CD4-positive, alpha-beta T cell treated with Interferon alpha-2 for 1 hour (primary cell): ENCODE measurements at regions not wholly inside any gene's neighbourhood (a gene's known extent, or its start where the extent isn't known, plus 50 kb on each side); places are given as distances from the start of the nearest gene placed in this dataset.

Experiments used
- DNase-seq, 2 donors: peaks; one replicate each; pipeline ENCODE4 v3.0.0-alpha.2; 2020 to 2022

DNA sequence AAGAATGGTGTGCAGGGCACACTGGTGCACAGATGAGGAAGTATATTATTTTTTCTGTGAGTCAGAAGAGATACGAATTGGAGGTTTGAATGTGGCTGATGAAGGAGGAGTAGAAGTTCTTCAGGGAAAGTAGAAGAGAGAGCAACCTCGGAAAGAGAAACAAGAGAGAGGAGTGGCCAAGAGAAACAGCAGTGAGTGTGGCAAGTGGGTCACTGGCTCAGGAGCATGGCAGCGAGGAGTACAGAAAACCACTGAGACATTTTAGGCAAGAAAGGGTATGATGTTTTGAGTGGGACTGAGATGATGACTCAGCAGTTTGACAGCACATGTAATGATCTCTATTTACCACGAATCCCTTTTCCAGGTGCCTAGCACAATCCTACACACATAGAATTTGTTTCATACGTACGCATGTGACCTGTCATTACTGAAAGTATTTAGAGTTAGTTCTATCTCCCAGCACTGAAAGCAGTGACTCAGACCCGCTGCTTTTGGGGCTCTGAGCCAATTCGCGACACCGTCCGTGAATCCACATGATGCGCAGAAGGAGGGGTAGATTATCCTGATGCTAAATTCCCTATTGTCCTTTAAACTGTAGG lies 915.4 kb downstream of the DCDC2C start:
- DNase-seq, result no peak

DNA sequence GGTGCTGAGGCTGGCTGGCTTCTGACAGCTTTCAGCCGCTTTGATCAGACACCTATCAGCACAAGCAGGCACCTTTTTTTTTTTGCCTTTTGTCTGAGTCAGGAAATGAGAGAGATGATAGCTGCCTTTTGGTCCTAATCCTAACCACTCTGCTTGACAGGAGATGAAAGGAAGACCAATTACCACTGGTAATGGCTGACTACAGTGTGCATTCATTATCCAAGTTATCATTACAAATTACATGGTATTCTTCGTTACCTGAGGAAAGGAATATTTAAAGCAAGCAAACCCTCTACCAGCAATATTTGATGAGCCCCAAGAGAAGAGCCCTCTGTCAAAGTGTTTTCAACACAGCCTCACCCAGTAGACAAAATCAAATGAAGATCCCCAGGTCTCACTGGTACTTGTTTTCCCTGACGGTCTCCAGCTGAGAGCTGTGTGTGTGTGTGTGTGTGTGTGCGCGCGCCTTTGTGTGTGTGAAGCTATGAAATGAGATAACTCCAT lies 925.7 kb downstream of the DCDC2C start:
- no peak for DNase-seq

DNA sequence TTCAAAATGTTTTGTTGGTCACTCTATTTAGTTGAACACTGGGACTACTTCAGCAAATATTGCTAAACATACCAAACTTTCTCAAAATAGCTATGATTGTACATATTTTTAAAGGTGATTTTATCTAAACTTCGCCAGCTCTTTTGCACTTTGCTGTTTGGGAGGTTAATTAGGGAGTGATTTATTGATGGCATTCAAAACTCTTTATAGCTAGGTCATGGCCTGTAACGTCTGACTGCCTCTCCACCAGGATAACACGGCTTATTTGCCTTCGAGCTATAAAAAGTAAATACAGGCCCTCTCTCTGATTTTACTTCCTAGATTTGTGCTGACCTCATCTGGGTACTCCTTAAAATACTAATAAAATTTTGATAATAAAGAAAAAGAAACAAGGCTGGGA lies 931.9 kb downstream of the DCDC2C start:
- no peak for DNase-seq

DNA sequence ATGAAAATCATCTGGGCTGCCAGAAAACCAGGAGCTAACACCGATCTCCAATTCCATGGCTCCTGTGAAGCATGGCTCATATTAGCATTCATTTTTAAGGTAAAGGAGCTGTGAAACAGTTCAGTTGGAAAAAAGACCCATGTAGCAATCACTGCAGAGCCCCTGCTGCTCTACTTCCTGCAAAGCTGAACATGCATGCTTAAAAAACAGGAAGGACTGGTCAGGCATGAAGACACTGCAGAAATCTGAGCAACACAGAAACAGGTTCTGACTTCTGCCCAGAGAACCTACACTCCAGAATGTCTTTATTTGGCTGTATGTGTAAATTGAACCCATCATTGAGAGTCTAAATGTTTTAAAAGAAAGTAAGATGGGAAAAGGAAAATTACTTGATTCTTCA lies 950.6 kb downstream of the DCDC2C start:
- no peak for DNase-seq

DNA sequence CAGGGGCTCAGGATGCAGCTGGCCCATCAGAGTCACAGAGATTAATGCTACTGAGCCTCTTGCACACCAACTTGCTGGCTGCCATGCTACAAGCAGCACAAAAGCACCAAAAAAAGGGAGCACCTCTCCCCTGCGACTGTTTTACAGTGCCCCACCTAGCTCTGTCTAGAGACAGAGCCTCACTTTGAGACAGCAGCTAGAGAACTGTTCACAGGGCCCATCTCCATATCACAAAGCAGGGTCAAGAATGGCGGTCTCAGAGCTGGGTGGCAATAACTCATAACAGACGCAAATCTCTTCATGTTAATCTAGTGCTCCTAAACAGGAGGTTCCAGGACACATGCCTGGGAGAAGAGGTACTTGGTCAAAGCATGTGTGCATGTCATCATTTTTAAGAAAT lies 953.0 kb downstream of the DCDC2C start:
- DNase-seq, result no peak

DNA sequence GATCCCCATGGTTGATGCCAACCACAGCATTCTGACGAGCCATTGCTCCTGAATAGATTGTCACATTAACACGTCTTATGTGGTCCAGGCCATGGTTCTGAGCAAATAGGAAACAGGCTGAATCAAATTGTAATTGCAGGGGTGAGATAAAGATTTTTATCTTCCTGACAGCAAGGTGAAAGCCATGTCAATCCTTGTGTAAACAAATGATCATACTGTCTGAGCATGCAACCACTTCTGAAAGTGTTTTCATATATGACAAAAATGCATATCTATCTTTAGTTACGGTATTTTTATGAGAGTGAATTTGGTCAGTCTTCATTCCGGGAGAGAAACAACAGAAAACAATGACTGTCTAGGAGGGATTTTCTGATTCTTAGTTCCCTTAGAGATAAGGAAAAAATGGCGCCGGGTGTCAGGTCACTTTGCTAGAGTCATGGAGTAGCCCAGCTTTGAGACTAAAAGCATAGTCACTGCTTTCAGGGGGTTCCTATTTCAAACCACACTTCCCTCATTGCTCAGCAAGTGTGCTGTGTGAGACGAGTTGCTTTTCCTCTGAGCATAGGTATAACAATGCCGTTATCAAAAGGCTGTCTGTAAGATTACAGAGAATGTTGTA lies 958.9 kb downstream of the DCDC2C start:
- DNase-seq, result no peak

DNA sequence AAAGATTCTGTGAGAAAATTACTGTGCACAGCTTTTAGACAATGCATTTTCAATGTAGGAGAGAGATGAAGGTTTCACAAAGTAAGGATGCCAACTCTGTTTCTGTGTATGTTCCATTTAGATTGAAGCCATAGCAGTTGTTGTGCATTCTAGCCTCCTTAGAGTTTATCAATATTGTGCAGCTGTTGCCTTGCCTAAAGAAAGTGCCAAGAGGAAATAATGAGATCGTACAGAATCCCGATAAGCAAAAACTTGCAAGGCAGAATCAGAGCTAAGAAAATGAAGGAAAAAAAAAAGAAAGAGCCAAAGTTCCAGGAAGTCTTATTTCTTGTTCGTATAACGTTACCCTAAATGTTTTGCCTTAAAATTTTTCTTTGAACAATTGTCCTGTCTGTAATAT lies 965.0 kb downstream of the DCDC2C start:
- DNase-seq, result no peak

DNA sequence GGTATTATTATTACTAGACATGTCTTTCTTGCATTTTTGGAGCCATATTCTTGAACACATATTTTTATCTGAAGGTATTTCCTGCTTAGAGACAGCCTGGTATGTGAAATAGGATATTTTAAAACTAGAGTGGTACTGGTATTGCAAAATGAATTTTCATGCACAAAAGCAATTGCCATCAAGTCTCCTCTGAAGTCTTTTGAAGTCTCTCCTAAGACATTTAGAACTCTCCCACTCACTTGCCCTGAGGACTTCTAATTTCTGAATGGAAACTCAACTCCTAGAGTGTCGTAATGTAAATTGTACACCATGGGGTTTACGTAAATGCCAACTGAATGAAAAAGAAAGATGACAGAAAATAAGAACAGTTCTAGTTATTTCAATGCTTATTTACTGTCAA lies 967.0 kb downstream of the DCDC2C start:
- DNase-seq, result no peak

DNA sequence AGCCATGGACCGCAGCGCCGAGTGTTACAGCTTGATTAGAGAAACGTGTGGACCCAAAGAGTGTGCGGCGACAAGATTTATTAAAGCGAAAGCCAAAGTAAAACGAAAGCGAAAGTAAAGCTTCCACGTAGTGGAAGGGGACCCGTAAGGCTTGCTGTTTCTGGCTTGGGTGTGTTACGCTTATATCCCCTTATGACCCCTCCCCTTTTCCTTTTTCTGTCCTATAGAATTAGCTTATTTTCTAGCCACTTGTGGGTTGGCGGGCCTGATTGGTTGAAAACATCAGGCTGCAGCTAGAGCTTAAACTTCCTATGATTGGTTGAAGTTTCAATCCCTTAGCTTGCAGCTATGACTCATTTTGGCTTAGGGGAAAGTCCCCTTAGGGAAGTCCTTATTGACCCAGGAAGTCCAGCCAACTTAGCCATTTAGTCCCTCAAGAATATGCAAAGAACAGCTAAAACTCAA lies 969.7 kb downstream of the DCDC2C start:
- DNase-seq, result peak in 1 of 2 donors; percentile 21

DNA sequence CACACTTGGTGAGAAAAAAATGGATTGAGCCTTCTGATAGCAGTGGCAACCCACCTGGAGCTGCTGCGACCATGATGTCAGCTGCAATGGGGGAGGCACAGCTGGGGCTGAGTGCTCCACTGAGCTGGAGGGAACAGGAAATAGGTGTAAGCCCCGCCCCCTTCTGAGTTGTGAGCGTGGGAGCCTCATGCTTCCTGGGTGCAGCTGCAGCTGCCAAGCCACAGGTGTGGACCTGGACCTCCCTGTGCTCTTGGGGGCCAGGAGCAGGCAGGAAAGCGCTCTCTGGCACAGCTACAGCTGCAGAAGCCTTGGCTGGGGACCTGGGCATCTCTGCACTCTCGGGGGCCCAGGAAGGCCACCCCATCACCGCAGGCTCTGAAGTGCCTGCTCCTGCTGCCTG lies 970.6 kb downstream of the DCDC2C start:
- peak in 1 of 2 donors; percentile 20 for DNase-seq

DNA sequence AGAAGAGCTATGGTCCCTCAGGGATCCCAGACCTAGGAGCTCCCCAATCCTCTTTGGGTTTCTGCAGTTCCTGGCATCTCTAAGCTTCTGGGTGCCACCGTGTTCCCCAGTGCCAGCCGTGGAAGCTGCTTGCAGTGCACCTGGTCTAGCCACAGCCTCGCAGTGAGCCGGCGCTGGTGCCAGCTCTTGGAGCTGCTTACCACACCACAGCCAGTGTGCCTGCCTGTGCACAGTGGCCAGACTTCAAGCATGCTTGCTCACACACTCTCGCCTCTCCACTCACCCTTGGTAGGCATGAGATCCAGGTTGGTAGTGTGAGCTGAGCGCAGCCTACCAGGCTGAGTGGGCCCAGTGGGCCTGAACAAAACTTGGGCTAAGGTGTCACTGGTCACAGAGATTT lies 971.9 kb downstream of the DCDC2C start:
- DNase-seq, result no peak

DNA sequence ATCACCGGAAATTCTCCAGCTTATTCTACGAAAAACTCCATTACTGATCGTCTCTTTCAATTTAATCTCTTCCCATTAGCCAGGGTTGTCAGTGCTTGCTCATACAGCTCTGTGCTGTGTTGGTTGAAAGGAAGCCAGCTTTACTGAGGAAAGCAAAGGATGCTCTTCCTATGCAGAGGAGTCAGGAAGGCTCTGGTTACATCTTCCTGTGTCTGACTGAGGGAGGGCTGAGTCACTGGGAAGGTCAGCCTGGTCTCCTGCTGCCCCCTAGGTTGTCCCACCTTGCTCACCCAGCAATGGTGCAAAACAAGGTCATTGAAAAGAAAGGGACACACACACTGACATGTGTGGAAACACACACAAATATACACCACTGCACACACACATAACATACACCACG lies 975.6 kb downstream of the DCDC2C start:
- no peak for DNase-seq

DNA sequence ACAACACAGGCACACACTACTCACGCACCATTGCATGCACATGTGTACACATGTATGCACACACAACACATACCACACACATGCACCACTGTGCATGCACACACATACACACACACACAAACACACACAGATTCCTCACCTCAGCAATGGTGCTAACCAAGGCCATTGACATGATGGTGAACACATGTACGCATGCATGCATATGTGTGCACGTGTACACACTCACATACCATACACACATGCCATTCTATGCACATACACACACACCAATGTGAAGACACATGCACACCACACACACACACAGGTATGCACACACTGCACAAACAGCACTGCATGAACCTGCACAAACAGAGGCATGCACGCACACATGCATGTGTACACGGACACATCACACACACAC lies 976.0 kb downstream of the DCDC2C start:
- no peak for DNase-seq

DNA sequence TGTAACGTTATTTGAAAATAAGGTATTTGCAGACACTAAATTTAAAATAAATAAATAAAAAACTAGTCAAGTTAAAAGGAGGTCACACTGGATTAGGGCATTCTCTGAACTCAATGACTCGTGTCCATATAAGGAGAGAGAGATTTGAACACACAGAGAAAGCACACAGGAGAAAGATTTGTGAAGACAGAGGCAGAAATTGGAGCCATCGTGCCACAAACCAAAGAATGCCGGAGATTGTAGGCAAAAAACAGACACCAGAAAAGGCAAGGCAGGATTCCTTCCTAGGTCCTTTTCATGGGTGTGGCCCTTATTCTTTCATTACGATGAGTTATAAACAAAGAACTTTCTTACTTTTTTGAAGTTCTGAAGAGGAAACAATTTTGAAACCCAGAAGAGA lies 981.5 kb downstream of the DCDC2C start:
- DNase-seq, result no peak

DNA sequence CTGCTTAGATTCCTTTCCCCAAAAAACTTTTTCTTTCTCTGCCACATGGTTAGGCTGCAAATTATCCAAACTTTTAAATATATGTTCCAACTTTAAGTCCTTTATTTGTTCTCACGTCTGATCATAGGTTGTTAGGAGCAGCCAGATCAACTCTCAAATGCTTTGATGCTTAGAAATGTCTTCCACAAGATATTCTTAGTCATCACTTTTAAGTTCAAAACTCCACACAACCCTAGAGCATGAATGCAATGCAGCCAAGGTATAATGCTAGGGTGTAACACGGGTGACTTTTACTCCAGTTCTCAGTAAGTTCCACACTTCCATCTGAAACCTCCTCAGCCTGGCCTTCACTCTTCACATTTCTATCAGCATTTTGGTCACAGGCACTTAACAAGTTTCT lies 987.5 kb downstream of the DCDC2C start:
- DNase-seq, result no peak

DNA sequence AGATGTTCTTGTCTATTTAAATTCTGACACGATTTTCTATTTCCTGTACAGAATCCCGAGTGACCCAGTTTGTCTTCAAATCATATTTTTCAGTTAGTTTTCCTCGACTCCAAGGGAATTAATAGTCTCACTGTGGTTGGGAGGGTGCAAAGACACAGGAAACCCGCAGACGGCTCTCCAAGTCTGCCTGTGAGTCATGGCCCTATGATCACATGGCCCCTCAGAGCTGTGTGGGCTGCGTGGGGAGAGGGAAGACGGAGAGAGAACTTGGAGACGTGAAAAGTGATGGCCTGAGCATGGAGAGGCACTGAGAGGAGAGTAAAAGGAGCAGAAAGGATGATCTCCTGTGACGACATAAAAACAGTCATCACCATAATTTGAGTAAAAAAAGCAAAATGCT lies 989.9 kb downstream of the DCDC2C start:
- DNase-seq, result no peak

DNA sequence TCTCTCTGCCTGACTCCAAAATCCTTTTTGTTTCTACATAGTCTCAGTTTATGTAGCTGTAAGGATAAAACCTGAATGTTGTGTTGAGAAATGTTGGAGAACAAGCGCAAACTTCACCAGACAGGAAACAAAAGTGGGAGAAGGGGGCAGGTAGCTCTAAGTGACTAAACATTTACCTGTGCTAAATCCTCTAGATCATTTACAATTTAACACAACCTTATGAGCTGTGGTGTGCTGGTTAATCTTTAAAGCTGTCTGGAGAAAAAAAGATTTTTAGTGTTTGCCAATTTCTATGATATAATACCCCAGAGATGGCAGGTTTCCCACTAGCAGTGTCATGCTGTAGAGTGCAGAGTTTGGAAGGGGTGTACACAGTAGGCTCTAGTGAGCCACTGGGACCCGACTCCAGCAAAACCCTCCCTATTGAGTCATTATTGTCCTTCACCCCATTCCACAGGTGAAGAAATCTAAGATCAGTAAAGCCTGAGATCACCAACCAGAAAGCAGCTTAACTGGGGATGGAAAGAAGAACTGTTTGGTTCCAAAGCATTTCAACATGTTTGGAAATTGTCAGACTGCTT lies 992.0 kb downstream of the DCDC2C start:
- no peak for DNase-seq

DNA sequence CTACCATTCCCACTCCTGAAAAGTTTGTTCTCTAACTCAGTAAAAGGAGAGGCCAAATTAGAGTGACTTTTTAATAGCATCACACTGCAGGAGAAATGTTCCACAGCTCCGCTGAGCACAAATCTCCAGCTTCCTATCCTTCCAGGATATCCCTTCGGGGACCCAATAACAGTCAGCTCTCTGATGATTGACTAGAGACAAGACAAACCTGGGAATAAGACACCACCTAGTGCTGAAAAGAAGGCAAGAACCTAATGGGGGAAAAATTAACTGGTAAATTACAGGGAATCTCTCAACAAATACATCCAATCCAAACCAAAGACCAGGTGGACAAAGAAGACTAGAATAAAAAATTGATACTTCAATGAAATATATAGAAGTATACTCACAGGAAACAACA lies 977.1 kb upstream of the SOX11 start:
- no peak for DNase-seq

DNA sequence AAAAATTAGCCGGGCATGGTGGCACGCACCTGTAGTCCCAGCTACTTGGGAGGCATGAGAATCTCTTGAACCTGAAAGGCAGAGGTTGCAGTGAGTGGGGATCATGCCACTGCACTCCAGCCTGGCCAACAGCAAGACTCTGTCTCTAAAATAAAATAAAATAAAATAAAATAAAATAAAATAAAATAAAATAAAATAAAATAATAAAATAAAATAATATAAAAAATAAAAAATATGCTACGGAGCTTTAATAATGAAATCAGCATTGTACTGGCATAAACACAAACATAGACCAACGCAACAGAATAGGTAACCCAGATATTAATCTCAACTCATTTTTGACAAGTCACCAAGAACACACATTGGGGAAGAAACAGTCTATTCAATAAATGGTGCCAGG lies 973.4 kb upstream of the SOX11 start:
- no peak for DNase-seq

DNA sequence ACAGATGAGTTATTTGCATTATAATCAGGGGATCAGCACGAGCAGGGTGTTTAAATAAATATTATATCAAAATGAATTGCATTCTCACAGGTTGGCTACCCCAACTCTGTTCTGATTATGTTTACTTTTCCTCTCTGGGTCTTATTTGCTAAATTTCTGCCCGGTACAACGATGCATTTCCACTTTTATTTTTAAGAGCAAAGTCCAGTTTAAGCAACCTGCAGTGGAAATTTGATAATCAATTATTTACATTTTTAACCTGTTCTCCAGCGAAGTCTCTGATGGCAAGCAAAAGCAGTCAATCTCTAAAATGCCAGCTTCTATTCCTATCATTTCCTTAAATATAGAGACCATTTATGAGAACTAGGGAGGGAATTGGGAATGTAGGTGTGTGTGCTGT lies 966.6 kb upstream of the SOX11 start:
- DNase-seq, result no peak

DNA sequence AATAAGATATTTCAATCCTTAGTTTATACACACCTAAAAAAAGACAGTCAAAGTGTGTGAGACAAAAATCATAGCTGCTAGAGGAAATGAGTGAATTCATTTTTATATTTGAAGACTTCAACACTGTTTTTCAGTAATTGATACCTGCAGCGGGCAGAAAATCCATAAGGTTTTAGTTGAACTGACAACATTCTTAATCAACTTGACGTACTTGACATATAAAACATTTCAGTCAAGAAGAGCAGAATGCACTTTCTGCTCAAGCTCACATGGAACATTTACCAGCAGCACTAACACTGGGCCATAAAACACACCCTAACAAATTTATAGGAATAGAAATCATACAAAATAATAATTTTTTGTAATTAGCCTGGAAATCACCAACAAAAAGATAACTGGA lies 959.6 kb upstream of the SOX11 start:
- DNase-seq, result no peak

DNA sequence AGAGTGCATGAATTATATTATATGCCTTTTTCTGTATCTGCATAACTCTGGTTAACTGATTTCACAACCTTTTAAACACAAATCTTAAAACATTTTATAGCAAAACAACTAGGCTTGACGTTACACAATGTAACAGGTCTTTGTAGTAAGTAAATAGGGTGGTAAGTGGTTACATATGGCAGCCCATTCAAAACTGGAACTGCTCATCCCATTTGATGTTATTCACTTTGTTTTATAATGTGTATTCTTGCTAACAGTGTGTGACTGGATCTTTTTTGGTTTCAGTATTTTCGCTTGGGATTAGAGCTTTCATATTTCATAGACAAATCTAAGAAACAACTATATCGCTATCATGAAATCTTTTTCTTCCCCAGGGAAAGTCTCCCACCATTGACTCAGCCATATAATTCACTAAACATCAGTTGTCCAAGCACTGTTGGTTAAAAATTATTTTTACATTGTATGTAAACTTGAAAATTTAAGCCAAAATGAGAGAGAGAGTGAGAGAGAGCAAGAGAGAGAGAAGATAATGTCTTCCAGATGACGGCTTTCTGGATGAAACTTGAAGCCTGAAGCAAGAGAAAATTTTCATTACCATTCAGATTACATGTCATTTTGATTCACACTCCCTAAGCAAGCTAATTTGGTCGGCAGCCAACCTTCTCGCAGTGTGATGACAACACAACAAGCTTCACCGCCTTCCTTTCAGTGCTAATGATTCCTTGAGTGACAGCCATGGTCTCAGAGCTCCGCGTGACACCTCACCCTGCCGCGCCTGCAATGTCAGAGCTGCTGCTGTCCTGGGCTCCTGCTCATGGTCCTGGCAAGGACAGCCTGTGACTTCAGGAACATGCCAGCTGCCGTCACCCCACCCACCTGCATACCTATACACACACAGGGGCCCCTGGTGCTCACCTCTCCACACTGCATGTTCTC lies 946.9 kb upstream of the SOX11 start:
- DNase-seq, result no peak

DNA sequence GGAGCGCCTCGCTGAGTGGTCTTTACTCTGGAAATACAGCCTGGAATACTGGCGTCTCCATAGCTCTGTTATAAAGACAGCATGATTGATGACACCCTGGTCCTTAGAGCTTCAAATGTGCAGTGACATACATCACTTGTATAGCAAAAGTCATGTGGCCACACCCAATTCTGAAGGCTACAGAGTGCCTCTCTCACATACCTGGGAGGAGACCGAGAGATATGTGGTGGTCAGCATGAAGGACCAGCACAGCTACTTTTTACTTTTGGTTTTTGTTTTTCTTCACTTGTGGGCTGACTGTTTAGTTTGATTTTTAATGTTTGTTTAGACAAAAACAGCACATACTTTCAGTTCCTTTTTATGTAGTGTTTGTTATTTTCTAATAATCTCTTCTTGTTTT lies 938.5 kb upstream of the SOX11 start:
- no peak for DNase-seq
